H9 (cell line): ENCODE measurements at regions not wholly inside any gene's neighbourhood (a gene's known extent, or its start where the extent isn't known, plus 50 kb on each side); places are given as distances from the start of the nearest gene placed in this dataset.

Experiments
- DNase-seq: peaks from one replicate; pipeline ENCODE4 v3.0.0-alpha.2; 2017
- H2AFZ ChIP-seq: one replicate; pipeline ENCODE4 v1.6.1; 2013; ENCODE audit warnings: mild to moderate bottlenecking, low read length, control low read depth, moderate library complexity
- H2AK5ac ChIP-seq: 2 replicates; pipeline ENCODE4 v1.6.1; 2013; ENCODE audit warnings: low read length, control low read depth, mixed read lengths; ENCODE audit not compliant: insufficient read length
- H2BK120ac ChIP-seq: one replicate; pipeline ENCODE4 v1.6.1; 2013; ENCODE audit warnings: low read depth, mild to moderate bottlenecking, low read length, control low read depth, inconsistent platforms; ENCODE audit not compliant: poor library complexity, severe bottlenecking
- H2BK12ac ChIP-seq: 2 replicates; pipeline ENCODE4 v1.6.1; 2013; ENCODE audit warnings: low read length, control low read depth, mixed read lengths, low read depth; ENCODE audit not compliant: insufficient read length
- H2BK15ac ChIP-seq: 2 replicates; pipeline ENCODE4 v1.6.1; 2013; ENCODE audit warnings: low read depth, low read length, control low read depth
- H2BK20ac ChIP-seq: one replicate; pipeline ENCODE4 v1.6.1; 2013; ENCODE audit warnings: low read depth, mild to moderate bottlenecking, low read length, control low read depth, inconsistent platforms; ENCODE audit not compliant: poor library complexity, severe bottlenecking
- H2BK5ac ChIP-seq: 2 replicates; pipeline ENCODE4 v1.6.1; 2013; ENCODE audit warnings: low read length, control low read depth, mixed read lengths; ENCODE audit not compliant: insufficient read length
- H3K14ac ChIP-seq: 2 replicates; pipeline ENCODE4 v1.6.1; 2013; ENCODE audit warnings: low read length, control low read depth; ENCODE audit not compliant: insufficient read depth
- H3K18ac ChIP-seq: 2 replicates; pipeline ENCODE4 v1.6.1; 2013; ENCODE audit warnings: low read depth, mild to moderate bottlenecking, mixed read lengths, low read length, control low read depth; ENCODE audit not compliant: insufficient read length
- H3K23ac ChIP-seq: 2 replicates; pipeline ENCODE4 v1.6.1; 2013; ENCODE audit warnings: low read length, control low read depth, mixed read lengths, low read depth; ENCODE audit not compliant: insufficient read length
- H3K23me2 ChIP-seq: 2 replicates; pipeline ENCODE4 v1.6.1; 2013; ENCODE audit warnings: low read depth, mild to moderate bottlenecking, mixed read lengths, low read length, control low read depth; ENCODE audit not compliant: insufficient read length, poor library complexity, severe bottlenecking
- H3K27ac ChIP-seq: 2 replicates; pipeline ENCODE4 v1.5.1; 2013; ENCODE audit warnings: low read length, control low read depth, mixed read lengths, low read depth; ENCODE audit not compliant: insufficient read length
- H3K27me3 ChIP-seq: 2 replicates; pipeline ENCODE4 v1.6.1; 2013; ENCODE audit warnings: low read length, control low read depth, inconsistent platforms; ENCODE audit not compliant: insufficient read depth
- H3K4ac ChIP-seq: 2 replicates; pipeline ENCODE4 v1.6.1; 2013; ENCODE audit warnings: low read depth, mild to moderate bottlenecking, control low read depth, inconsistent platforms, low read length, moderate library complexity
- H3K4me1 ChIP-seq: 2 replicates; pipeline ENCODE4 v1.6.1; 2013; ENCODE audit warnings: low read length, control low read depth, inconsistent platforms; ENCODE audit not compliant: insufficient read depth
- H3K4me2 ChIP-seq: 2 replicates; pipeline ENCODE4 v1.6.1; 2013; ENCODE audit warnings: low read length, control low read depth, mixed read lengths; ENCODE audit not compliant: insufficient read length, insufficient read depth
- H3K56ac ChIP-seq: 2 replicates; pipeline ENCODE4 v1.6.1; 2013; ENCODE audit warnings: low read depth, mild to moderate bottlenecking, mixed read lengths, low read length, control low read depth; ENCODE audit not compliant: insufficient read length
- H3K79me1 ChIP-seq: 2 replicates; pipeline ENCODE4 v1.6.1; 2013; ENCODE audit warnings: low read depth, mild to moderate bottlenecking, moderate library complexity, low read length, control low read depth, inconsistent platforms; ENCODE audit not compliant: insufficient read depth, poor library complexity, severe bottlenecking
- H3K79me2 ChIP-seq: 2 replicates; pipeline ENCODE4 v1.6.1; 2013; ENCODE audit warnings: low read length, control low read depth, inconsistent platforms; ENCODE audit not compliant: insufficient read depth
- H3K9ac ChIP-seq: 2 replicates; pipeline ENCODE4 v1.6.1; 2013; ENCODE audit warnings: low read length, control low read depth, mixed read lengths; ENCODE audit not compliant: insufficient read length; ENCODE audit errors: extremely low read depth
- H3K9me3 ChIP-seq: one replicate; pipeline ENCODE4 v1.6.1; 2013; ENCODE audit warnings: low read depth, low read length, inconsistent platforms; ENCODE audit not compliant: control insufficient read depth
- H3T11ph ChIP-seq: one replicate; pipeline ENCODE4 v1.6.1; 2013; ENCODE audit warnings: mild to moderate bottlenecking, low read length, control low read depth, inconsistent platforms
- H4K20me1 ChIP-seq: one replicate; pipeline ENCODE4 v1.6.1; 2013; ENCODE audit not compliant: control insufficient read depth, insufficient read length, insufficient read depth
- H4K5ac ChIP-seq: 2 replicates; pipeline ENCODE4 v1.6.1; 2013; ENCODE audit warnings: low read depth, mild to moderate bottlenecking, mixed read lengths, low read length, control low read depth; ENCODE audit not compliant: insufficient read length
- H4K8ac ChIP-seq: replicated peaks from 2 replicates; pipeline ENCODE4 v1.6.1; 2013; ENCODE audit warnings: low read length, control low read depth, mixed read lengths, low read depth; ENCODE audit not compliant: insufficient read length
- H4K91ac ChIP-seq: 2 replicates; pipeline ENCODE4 v1.6.1; 2013; ENCODE audit warnings: low read depth, mild to moderate bottlenecking, moderate library complexity, mixed read lengths, low read length, control low read depth; ENCODE audit not compliant: insufficient read length
- H3K27ac Mint-ChIP-seq, 3 experiments: 2 replicates in 2 of 3; 3 replicates in 1 of 3; pipeline ENCODE4 v1.8.0; 2020 to 2021; ENCODE audit warnings: mixed read lengths in 3 of 3, mild to moderate bottlenecking in 1 of 3, moderate library complexity in 1 of 3
- H3K27me3 Mint-ChIP-seq: 2 replicates; pipeline ENCODE4 v1.8.0; 2021; ENCODE audit warnings: low read depth, mild to moderate bottlenecking, moderate library complexity, mixed read lengths
- H3K36me3 Mint-ChIP-seq, 3 experiments: 2 replicates in 2 of 3; 3 replicates in 1 of 3; pipeline ENCODE4 v1.8.0; 2020 to 2021; ENCODE audit warnings: low read depth in 3 of 3, mixed read lengths in 3 of 3; ENCODE audit not compliant: insufficient read depth in 1 of 3
- H3K4me1 Mint-ChIP-seq, 2 experiments: 2 replicates each; pipeline ENCODE4 v1.8.0; 2020; ENCODE audit warnings: mixed read lengths in 2 of 2
- H3K4me3 Mint-ChIP-seq, 2 experiments: 2 replicates in 1 of 2; 3 replicates in 1 of 2; pipeline ENCODE4 v1.8.0; 2020 to 2021; ENCODE audit warnings: mild to moderate bottlenecking in 2 of 2, mixed read lengths in 2 of 2, moderate library complexity in 1 of 2
- H3K9me3 Mint-ChIP-seq, 2 experiments: 2 replicates in 1 of 2; 3 replicates in 1 of 2; pipeline ENCODE4 v1.8.0; 2020; ENCODE audit warnings: mild to moderate bottlenecking in 2 of 2, mixed read lengths in 2 of 2, moderate library complexity in 1 of 2
- WGBS: extraction: QIAGEN DNeasy Blood & Tissue Kit; methylation state at CpG from one replicate; pipeline ENCODE4 v1.1.7; 2013; ENCODE audit warnings: missing lambda C conversion rate, low lambda C conversion rate, mixed read lengths; ENCODE audit not compliant: insufficient read length; ENCODE audit errors: extremely low coverage; 5-methylcytosine and 5-hydroxymethylcytosine counted together
- TF ChIP-seq, protein P1 (sequence below): fragments of 200-600 bp; sonication (generic); conservative IDR thresholded peaks from 3 replicates; pipeline ENCODE4 v1.8.0; 2021; ENCODE audit warnings: antibody characterized with exemption, mild to moderate bottlenecking

DNA sequence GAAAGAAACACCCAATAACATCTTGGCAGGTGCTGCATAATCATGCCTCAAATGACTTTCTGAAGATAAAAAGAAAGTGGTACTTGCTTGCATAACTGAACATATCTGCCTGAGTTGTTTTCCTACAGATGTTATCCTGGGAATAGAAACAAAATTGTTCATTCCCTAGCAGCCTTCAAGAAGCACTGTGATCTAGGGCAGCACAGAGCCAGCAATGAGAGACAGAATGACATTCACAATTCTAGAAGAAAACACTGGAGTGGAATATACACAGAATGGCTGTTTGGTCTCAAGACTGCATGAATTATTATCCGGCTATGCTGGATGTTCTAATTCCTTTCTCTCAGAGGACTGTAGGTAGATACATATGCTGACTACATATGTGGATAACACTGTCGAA is 790.9 kb downstream of the PDHA2 start:
- Histone ChIP-seq H3K23me2 (no peaks in the 10 kb centered on the region), H2BK120ac (no peak overlapping the region), H3K14ac (no peak overlapping the region), H4K8ac (no peak overlapping the region), H2AFZ (no peak overlapping the region), H3K4me1 (no peaks in the 10 kb centered on the region), H2BK20ac (no peak overlapping the region), H4K91ac (no peak overlapping the region), H2AK5ac (no peak overlapping the region), H3K9ac (no peak overlapping the region), H3K79me2 (no peaks in the 10 kb centered on the region), H3K9me3 (no peaks in the 10 kb centered on the region), H2BK5ac (no peak overlapping the region), H3K27ac (no peak overlapping the region), H3K56ac (no peak overlapping the region), H3K4me2 (no peak overlapping the region), H3K27me3 (no peaks in the 10 kb centered on the region), H3K79me1 (no peaks in the 10 kb centered on the region), H3K23ac (no peak overlapping the region), H3K18ac (no peak overlapping the region), H2BK12ac (no peak overlapping the region), H4K5ac (no peak overlapping the region), H2BK15ac (no peak overlapping the region), H3K4ac (no peak overlapping the region), H3T11ph (no peak overlapping the region), H4K20me1 (no peaks in the 10 kb centered on the region)
- no CpG with 5 or more reads among the region's 2 CpGs for WGBS
- TF ChIP-seq, protein P1, sequence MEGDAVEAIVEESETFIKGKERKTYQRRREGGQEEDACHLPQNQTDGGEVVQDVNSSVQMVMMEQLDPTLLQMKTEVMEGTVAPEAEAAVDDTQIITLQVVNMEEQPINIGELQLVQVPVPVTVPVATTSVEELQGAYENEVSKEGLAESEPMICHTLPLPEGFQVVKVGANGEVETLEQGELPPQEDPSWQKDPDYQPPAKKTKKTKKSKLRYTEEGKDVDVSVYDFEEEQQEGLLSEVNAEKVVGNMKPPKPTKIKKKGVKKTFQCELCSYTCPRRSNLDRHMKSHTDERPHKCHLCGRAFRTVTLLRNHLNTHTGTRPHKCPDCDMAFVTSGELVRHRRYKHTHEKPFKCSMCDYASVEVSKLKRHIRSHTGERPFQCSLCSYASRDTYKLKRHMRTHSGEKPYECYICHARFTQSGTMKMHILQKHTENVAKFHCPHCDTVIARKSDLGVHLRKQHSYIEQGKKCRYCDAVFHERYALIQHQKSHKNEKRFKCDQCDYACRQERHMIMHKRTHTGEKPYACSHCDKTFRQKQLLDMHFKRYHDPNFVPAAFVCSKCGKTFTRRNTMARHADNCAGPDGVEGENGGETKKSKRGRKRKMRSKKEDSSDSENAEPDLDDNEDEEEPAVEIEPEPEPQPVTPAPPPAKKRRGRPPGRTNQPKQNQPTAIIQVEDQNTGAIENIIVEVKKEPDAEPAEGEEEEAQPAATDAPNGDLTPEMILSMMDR, result no peak
- H3K36me3 Mint-ChIP-seq, result peaks cover 0 to 6% (median 0%) of the 10 kb centered on the region in 3 experiments; a peak in 2 of 7 replicates
- no peaks in the 10 kb centered on the region for H3K4me1 Mint-ChIP-seq
- no peak overlapping the region for H3K27ac Mint-ChIP-seq
- no peak for DNase-seq
- H3K9me3 Mint-ChIP-seq, result peaks cover 4 to 7% of the 10 kb centered on the region in 2 experiments; a peak in 3 of 5 replicates
- no peaks in the 10 kb centered on the region for H3K27me3 Mint-ChIP-seq
- H3K4me3 Mint-ChIP-seq, result no peak overlapping the region
